SJSA1 (cell line): ENCODE measurements at regions not wholly inside any gene's neighbourhood (a gene's known extent, or its start where the extent isn't known, plus 50 kb on each side); places are given as distances from the start of the nearest gene placed in this dataset.

ENCODE experiments used
- DNase-seq, 2 experiments: peaks; one replicate each; pipeline ENCODE4 v3.0.0-alpha.2; 2015 to 2020; ENCODE audit warnings: low spot score in 2 of 2, low read depth in 1 of 2
- H3K27ac ChIP-seq: fragments of 250-450 bp; sonication (Bioruptor Pico); 2 replicates; pipeline ENCODE4 v1.5.1; 2020; ENCODE audit warnings: mild to moderate bottlenecking, moderate library complexity
- H3K27me3 ChIP-seq: fragments of 250-450 bp; sonication (Bioruptor Pico); replicated peaks from 2 replicates; pipeline ENCODE4 v1.5.1; 2020; ENCODE audit warnings: mild to moderate bottlenecking, moderate library complexity
- H3K36me3 ChIP-seq: fragments of 250-450 bp; sonication (Bioruptor Pico); 2 replicates; pipeline ENCODE4 v1.5.1; 2020; ENCODE audit warnings: mild to moderate bottlenecking
- H3K4me1 ChIP-seq: fragments of 250-450 bp; sonication (Bioruptor Pico); replicated peaks from 2 replicates; pipeline ENCODE4 v1.6.1; 2021; ENCODE audit warnings: mild to moderate bottlenecking
- H3K4me3 ChIP-seq: fragments of 250-450 bp; sonication (Bioruptor Pico); 2 replicates; pipeline ENCODE4 v1.5.1; 2020; ENCODE audit warnings: mild to moderate bottlenecking
- H3K9me3 ChIP-seq: fragments of 250-450 bp; sonication (Bioruptor Pico); replicated peaks from 2 replicates; pipeline ENCODE4 v1.5.1; 2020; ENCODE audit warnings: mild to moderate bottlenecking

DNA sequence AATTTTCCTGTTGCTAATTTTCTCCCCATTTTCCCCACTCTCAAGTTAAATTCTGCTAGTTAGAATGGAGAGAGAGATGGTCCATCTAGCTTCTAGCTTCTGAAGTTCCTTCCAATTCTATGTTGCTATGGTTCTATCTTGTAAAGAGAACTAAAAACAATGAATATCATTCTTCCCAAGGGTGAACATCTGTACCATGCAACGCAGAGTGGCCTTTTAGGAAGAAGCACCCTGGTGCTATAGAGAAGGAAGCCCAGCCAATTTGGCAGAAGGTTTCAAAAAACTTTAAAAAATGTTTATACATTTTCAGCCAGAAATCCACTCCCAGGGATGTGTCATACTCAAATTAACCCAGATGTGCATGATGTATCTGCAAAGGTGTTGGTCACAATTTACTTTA, 149.1 kb downstream of the SEMA6D start:
- H3K27ac ChIP-seq, result no peak overlapping the region
- no peaks in the 10 kb centered on the region for H3K36me3 ChIP-seq
- no peak for DNase-seq
- H3K4me3 ChIP-seq, result no peak overlapping the region
- H3K9me3 ChIP-seq, result no peaks in the 10 kb centered on the region; the same call in 1 of the 2 replicates
- 0 out of 2 replicates have a peak, but pooled peaks cover 6% of the 10 kb centered on the region for H3K4me1 ChIP-seq
- no peaks in the 10 kb centered on the region for H3K27me3 ChIP-seq

DNA sequence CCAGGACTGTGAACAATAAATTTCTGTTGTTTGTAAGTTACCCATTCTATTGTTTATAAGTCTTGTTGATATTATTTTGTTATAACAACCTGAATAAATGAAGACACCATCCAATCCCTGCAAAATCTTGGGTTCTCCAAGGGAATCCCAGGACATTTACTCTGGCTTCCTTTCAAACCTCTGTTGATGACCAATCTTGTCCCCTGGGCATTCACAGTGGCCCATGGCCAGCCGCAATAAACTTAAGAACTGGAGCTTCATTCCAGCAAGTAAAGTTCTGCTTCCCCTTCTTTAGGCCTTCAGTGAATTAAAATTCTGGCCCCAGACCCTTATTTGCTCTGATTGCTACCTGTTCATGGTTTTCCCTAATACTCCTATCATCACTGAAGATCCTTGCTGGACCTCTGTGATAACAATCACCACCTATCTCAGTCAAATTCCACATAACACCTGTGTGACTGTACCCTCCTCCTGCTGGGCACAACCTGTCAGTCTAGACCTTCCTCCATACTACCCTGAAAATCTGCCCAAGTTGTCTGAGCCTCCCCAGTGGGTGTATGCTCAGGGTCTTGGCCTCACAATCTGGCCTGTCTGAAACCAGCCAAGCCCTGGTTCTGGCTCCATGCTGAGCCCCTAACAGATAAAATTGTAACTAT, 153.1 kb downstream of the SEMA6D start:
- no peak overlapping the region for H3K27ac ChIP-seq
- no peaks in the 10 kb centered on the region for H3K27me3 ChIP-seq
- no peak overlapping the region for H3K4me3 ChIP-seq
- DNase-seq, result no peak
- H3K9me3 ChIP-seq, result no peaks in the 10 kb centered on the region; the same call in 1 of the 2 replicates
- 0 out of 2 replicates have a peak, but pooled peaks cover 6% of the 10 kb centered on the region for H3K4me1 ChIP-seq
- no peaks in the 10 kb centered on the region for H3K36me3 ChIP-seq

- 0 out of 2 replicates have a peak, but pooled peaks cover 6% of the 10 kb centered on the region for H3K4me1 ChIP-seq
- H3K27ac ChIP-seq, result no peak overlapping the region
- DNase-seq, result peak in 1 of 2 experiments; percentile 10
- H3K27me3 ChIP-seq, result no peaks in the 10 kb centered on the region
- H3K4me3 ChIP-seq, result no peak overlapping the region
- no peaks in the 10 kb centered on the region; the same call in 1 of the 2 replicates for H3K9me3 ChIP-seq
- H3K36me3 ChIP-seq, result no peaks in the 10 kb centered on the region
These were observed 153.8 kb downstream of the SEMA6D start for GRCh38 chr15:47870956-47871625.

DNA sequence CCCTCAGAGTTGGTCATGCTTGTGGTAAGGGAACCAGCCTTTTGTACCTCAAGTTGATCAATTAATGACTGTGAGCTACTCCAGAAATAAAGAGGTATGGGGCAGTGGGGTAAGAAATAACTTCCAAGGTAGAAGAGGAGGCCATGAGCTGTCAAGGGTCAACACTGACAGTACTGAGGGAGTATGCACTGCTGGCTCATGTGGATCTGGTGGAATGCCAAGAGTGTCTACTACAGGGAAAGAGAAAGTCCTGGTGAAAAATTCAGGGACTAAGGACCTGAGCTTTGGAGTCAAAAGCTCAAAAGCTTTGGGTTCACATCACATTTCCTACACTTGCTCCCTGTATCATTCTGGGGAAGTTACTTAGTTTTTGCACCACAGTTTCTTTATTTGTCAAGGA, 154.9 kb downstream of the SEMA6D start:
- Histone ChIP-seq H3K9me3 (no peaks in the 10 kb centered on the region; the same call in 1 of the 2 replicates), H3K4me1 (0 out of 2 replicates have a peak, but pooled peaks cover 6% of the 10 kb centered on the region), H3K4me3 (no peak overlapping the region), H3K27ac (no peak overlapping the region), H3K36me3 (no peaks in the 10 kb centered on the region), H3K27me3 (no peaks in the 10 kb centered on the region)
- DNase-seq, result no peak

DNA sequence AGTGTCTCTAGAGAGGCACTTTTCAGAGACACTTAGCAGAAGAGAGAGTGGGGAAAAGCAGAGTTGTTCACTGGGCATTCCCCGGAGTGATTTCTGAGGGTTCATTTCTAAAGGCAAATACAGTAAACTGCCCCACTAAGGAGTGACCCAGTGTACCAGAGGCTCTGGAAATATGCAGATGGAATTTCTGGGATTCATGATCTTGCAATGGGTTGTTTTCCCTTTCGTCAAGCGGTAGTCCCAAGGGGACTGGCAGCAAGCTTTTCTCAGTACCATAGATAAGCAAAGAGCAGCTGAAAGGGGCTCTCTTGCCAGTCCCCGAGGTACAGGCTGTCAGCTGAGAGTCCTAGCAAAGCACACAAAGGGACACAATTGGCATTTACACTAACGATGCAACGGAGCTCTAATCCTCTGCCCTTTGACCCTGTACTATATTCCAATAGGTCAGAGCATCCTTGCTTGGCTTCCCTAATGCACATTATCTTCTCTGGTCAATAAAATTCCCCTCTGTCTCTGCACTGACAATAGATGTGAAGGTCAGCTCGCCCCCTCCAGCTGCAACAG, 155.6 kb downstream of the SEMA6D start:
- no peaks in the 10 kb centered on the region for H3K36me3 ChIP-seq
- no peaks in the 10 kb centered on the region; the same call in 1 of the 2 replicates for H3K9me3 ChIP-seq
- H3K27me3 ChIP-seq, result no peaks in the 10 kb centered on the region
- no peak for DNase-seq
- H3K4me1 ChIP-seq, result 0 out of 2 replicates have a peak, but pooled peaks cover 6% of the 10 kb centered on the region
- no peak overlapping the region for H3K4me3 ChIP-seq
- no peak overlapping the region for H3K27ac ChIP-seq

DNA sequence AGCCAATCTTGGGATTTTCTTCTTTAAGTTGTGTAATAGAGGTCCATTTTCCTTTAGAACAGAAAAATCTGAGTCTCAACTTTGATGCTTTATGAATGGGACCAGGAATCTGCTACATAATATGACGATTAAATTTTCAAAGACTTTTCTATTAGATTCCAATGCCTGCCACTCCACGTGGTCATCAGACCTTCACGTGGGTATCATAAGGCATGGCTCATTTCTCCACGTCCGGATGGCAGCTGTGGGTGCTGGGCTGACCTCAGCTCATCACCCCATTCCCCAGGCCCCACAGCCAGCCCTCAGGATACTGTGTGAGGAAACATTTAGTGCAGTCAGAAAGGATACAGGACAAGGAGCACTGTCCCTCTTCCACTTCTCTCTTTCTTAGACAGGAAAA, 159.7 kb downstream of the SEMA6D start:
- no peaks in the 10 kb centered on the region for H3K9me3 ChIP-seq
- no peak overlapping the region for H3K4me3 ChIP-seq
- no peaks in the 10 kb centered on the region for H3K27me3 ChIP-seq
- H3K27ac ChIP-seq, result no peak overlapping the region
- no peaks in the 10 kb centered on the region for H3K4me1 ChIP-seq
- no peaks in the 10 kb centered on the region for H3K36me3 ChIP-seq
- no peak for DNase-seq

- H3K4me3 ChIP-seq, result no peak overlapping the region
- H3K36me3 ChIP-seq, result no peaks in the 10 kb centered on the region
- H3K9me3 ChIP-seq, result no peaks in the 10 kb centered on the region
- H3K27me3 ChIP-seq, result no peaks in the 10 kb centered on the region
- H3K4me1 ChIP-seq, result no peaks in the 10 kb centered on the region
- no peak for DNase-seq
- no peak overlapping the region for H3K27ac ChIP-seq
These were observed 160.5 kb downstream of the SEMA6D start for GRCh38 chr15:47877836-47878235.

- no peaks in the 10 kb centered on the region for H3K36me3 ChIP-seq
- no peak overlapping the region for H3K27ac ChIP-seq
- peaks cover 6% of the 10 kb centered on the region; the same call in 1 of the 2 replicates for H3K4me1 ChIP-seq
- no peak for DNase-seq
- no peaks in the 10 kb centered on the region for H3K9me3 ChIP-seq
- H3K4me3 ChIP-seq, result no peak overlapping the region
- H3K27me3 ChIP-seq, result no peaks in the 10 kb centered on the region
These were observed 168.6 kb downstream of the SEMA6D start for GRCh38 chr15:47885920-47886319.

DNA sequence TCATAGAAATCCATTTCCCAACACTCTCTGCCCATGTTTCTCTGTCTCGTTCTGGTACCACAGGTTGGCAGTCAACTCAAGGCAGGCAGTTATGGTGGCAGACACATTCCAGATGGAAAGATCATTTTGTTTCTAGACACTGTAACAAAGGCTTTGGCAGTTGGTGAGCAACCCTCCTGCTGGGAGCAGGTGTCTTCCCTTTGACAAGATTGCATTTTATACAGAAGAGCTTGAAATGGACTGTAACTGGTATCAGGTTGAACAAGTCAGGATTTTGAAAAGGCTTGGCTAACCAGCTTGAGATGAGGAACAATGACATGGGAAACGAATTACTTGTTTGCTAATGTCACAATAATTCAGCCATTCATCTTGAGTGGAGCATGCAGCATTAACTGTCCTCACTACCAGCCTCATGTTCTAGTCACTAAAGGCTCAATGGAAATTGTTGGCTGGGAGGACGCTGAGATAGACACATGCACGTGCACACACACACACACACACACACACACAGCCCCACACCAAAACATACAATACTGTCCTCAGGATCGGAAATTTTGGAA, 170.0 kb downstream of the SEMA6D start:
- no peak overlapping the region for H3K4me3 ChIP-seq
- DNase-seq, result no peak
- H3K27me3 ChIP-seq, result no peaks in the 10 kb centered on the region
- no peak overlapping the region for H3K27ac ChIP-seq
- H3K36me3 ChIP-seq, result no peaks in the 10 kb centered on the region
- H3K4me1 ChIP-seq, result peaks cover 6% of the 10 kb centered on the region; the same call in 1 of the 2 replicates
- H3K9me3 ChIP-seq, result no peaks in the 10 kb centered on the region

DNA sequence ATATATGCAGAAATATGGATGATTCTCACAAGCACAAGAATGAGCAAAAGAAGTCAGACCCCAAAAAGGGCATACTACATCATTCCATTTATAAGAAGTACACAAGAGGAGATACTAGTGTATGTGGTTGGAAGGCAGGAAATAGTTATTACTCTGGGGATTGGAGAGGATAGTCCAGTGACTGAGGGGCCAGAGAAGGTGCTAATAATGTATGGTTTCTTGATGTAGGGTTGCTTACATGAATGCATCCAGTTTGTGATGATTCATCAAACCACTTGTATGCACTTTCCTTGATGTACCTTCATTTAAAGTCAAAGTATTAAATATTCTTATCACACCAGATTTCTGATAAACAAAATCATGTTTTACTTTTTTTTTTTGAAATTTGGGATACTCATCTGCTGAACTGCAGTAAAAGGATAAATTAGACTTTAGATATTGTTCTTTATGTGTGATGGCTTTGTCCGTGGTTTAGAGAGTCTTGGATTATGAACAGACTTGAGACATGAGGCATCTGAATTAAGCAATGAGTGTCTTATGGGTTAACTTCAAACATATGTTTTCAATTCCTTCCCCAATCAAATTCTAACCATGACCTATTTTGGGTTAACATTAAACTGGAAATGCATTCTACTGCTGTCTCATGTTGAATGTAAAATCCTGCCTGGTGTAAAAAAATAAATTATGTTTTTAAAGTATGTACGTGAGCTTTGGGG, 171.2 kb downstream of the SEMA6D start:
- Histone ChIP-seq H3K4me1 (peaks cover 6% of the 10 kb centered on the region; the same call in 1 of the 2 replicates), H3K9me3 (no peaks in the 10 kb centered on the region), H3K27ac (no peak overlapping the region), H3K27me3 (no peaks in the 10 kb centered on the region), H3K36me3 (no peaks in the 10 kb centered on the region), H3K4me3 (no peak overlapping the region)
- no peak for DNase-seq

- H3K27me3 ChIP-seq, result no peaks in the 10 kb centered on the region
- no peaks in the 10 kb centered on the region for H3K9me3 ChIP-seq
- H3K27ac ChIP-seq, result no peak overlapping the region
- no peaks in the 10 kb centered on the region for H3K36me3 ChIP-seq
- no peak for DNase-seq
- no peak overlapping the region for H3K4me3 ChIP-seq
- H3K4me1 ChIP-seq, result no peaks in the 10 kb centered on the region
These were observed 173.3 kb downstream of the SEMA6D start for GRCh38 chr15:47890397-47891150.

DNA sequence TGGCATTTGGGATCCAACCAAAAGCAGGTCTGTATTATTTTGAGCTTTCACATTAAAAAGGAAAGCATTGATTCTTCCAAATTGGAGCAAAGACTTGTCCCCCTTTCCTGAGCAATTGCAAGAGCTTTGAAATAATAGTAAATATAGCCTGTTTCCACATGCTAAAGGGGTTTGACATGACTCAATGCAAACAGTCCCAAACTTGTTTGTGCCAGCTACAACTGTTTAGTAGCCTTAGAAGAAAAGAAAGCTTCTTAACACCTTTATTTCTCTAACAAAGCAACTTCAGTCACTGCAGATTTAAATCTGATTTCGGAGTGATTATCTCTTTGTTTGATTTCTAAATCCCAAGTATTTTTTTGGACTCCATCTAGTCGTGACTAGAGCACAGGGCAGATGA, 180.2 kb downstream of the SEMA6D start:
- Histone ChIP-seq H3K27me3 (no peaks in the 10 kb centered on the region), H3K9me3 (no peaks in the 10 kb centered on the region), H3K4me3 (no peak overlapping the region), H3K27ac (no peak overlapping the region), H3K4me1 (no peaks in the 10 kb centered on the region), H3K36me3 (no peaks in the 10 kb centered on the region)
- no peak for DNase-seq

DNA sequence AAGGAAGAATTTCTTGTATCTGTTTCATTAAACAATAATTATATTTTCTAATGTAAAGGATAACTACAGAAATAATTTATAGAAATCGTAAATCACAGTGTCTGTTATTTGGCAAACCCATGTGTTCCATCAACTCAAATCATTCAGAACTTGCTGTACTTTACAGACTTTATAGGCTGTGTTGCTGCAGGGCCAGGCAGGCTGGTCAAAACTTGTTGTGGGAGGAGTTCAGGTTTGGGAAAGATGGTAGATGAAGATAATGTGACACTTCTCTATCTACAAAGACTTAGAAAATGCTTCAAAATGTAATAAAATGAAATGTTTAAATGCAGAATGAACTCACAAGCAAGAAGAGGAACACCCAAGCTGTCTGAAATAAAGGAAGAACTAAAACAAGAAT, 183.4 kb downstream of the SEMA6D start:
- H3K4me1 ChIP-seq, result no peaks in the 10 kb centered on the region
- no peak overlapping the region for H3K4me3 ChIP-seq
- H3K27me3 ChIP-seq, result no peaks in the 10 kb centered on the region
- DNase-seq, result no peak
- H3K27ac ChIP-seq, result no peak overlapping the region
- H3K36me3 ChIP-seq, result no peaks in the 10 kb centered on the region
- H3K9me3 ChIP-seq, result 0 out of 2 replicates have a peak, but pooled peaks cover 2% of the 10 kb centered on the region
